Smooth muscle cell (in vitro differentiated cells): ENCODE measurements at regions not wholly inside any gene's neighbourhood (a gene's known extent, or its start where the extent isn't known, plus 50 kb on each side); places are given as distances from the start of the nearest gene placed in this dataset.
"Not testable (repeated sequence)": the region's sequence is repeated elsewhere in the genome, so short reads cannot be mapped to it uniquely, and the experiment has no call there.

ENCODE experiments used
- DNase-seq: peaks from one replicate; lab custom pipeline; 2025; ENCODE audit not compliant: unreplicated experiment; lab: John Stamatoyannopoulos, UW
- H2AFZ ChIP-seq: fragments of 200-600 bp; sonication (generic); 2 replicates; pipeline ENCODE4 v1.6.0; 2016; ENCODE audit warnings: antibody characterized with exemption, low read depth, mild to moderate bottlenecking
- H3F3A ChIP-seq: fragments of 200-600 bp; sonication (generic); 2 replicates; pipeline ENCODE4 v1.6.0; 2017; ENCODE audit warnings: antibody characterized with exemption, low read depth
- H3K27ac ChIP-seq: fragments of 200-600 bp; sonication (generic); 2 replicates; pipeline ENCODE4 v1.5.1; 2016; ENCODE audit warnings: low read depth, mild to moderate bottlenecking
- H3K27me3 ChIP-seq: fragments of 200-600 bp; sonication (generic); 2 replicates; pipeline ENCODE4 v1.6.1; 2016; ENCODE audit warnings: low read depth, mild to moderate bottlenecking
- H3K36me3 ChIP-seq: fragments of 200-600 bp; sonication (generic); 2 replicates; pipeline ENCODE4 v1.5.1; 2016; ENCODE audit warnings: low read depth
- H3K4me1 ChIP-seq: fragments of 200-600 bp; sonication (generic); 2 replicates; pipeline ENCODE4 v1.5.1; 2016; ENCODE audit warnings: low read depth
- H3K4me2 ChIP-seq: fragments of 200-600 bp; sonication (generic); 2 replicates; pipeline ENCODE4 v1.6.0; 2016; ENCODE audit warnings: mild to moderate bottlenecking
- H3K4me3 ChIP-seq: fragments of 200-600 bp; sonication (generic); 2 replicates; pipeline ENCODE4 v1.5.1; 2016; ENCODE audit warnings: mild to moderate bottlenecking
- H3K79me2 ChIP-seq: fragments of 200-600 bp; sonication (generic); 2 replicates; pipeline ENCODE4 v1.6.0; 2016; ENCODE audit warnings: low read depth, mild to moderate bottlenecking
- H3K9ac ChIP-seq: fragments of 200-600 bp; sonication (generic); 2 replicates; pipeline ENCODE4 v1.6.0; 2016; ENCODE audit warnings: low read depth
- H3K9me3 ChIP-seq: fragments of 200-600 bp; sonication (generic); replicated peaks from 2 replicates; pipeline ENCODE4 v1.5.1; 2016; ENCODE audit warnings: low read depth
- H4K20me1 ChIP-seq: fragments of 200-600 bp; sonication (generic); 2 replicates; pipeline ENCODE4 v1.6.0; 2016; ENCODE audit warnings: low read depth
- WGBS: methylation state at CpG from one replicate; pipeline ENCODE4 v1.1.7; 2016; ENCODE audit warnings: low lambda C conversion rate; 5-methylcytosine and 5-hydroxymethylcytosine counted together
- TF ChIP-seq, protein P1 (sequence below): fragments of 200-600 bp; sonication (generic); IDR thresholded peaks from 2 replicates; pipeline ENCODE4 v1.5.1; 2017; ENCODE audit warnings: borderline replicate concordance, mild to moderate bottlenecking, antibody characterized with exemption; ENCODE audit not compliant: insufficient read depth, poor library complexity, severe bottlenecking

DNA sequence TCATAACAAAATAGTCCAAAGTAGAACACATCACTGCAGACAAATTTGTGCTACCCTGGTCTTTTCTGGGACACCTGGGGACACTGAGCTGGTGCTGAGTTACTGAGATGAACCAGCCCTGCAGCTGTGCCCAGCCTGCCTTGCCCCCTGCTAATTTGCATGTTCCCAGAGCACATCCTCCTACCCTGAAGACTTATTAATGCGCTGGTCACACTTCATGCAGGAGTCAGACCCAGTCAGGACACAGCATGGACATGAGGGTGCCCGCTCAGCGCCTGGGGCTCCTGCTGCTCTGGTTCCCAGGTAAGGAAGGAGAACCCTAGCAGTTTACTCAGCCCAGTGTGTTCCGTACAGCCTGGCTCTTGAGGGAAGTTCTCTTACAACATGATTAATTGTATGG, 1518.3 kb downstream of the RPIA start:
- Histone ChIP-seq H3K36me3 (no peaks in the 10 kb centered on the region), H4K20me1 (no peaks in the 10 kb centered on the region), H3K4me1 (no peaks in the 10 kb centered on the region), H3K79me2 (no peaks in the 10 kb centered on the region), H2AFZ (no peak overlapping the region), H3F3A (no peaks in the 10 kb centered on the region), H3K9ac (no peak overlapping the region), H3K9me3 (no peaks in the 10 kb centered on the region), H3K4me2 (no peak overlapping the region), H3K27ac (no peak overlapping the region), H3K4me3 (no peak overlapping the region), H3K27me3 (no peaks in the 10 kb centered on the region)
- no peak for DNase-seq
- TF ChIP-seq, protein P1, sequence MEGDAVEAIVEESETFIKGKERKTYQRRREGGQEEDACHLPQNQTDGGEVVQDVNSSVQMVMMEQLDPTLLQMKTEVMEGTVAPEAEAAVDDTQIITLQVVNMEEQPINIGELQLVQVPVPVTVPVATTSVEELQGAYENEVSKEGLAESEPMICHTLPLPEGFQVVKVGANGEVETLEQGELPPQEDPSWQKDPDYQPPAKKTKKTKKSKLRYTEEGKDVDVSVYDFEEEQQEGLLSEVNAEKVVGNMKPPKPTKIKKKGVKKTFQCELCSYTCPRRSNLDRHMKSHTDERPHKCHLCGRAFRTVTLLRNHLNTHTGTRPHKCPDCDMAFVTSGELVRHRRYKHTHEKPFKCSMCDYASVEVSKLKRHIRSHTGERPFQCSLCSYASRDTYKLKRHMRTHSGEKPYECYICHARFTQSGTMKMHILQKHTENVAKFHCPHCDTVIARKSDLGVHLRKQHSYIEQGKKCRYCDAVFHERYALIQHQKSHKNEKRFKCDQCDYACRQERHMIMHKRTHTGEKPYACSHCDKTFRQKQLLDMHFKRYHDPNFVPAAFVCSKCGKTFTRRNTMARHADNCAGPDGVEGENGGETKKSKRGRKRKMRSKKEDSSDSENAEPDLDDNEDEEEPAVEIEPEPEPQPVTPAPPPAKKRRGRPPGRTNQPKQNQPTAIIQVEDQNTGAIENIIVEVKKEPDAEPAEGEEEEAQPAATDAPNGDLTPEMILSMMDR, result no peak
- WGBS, result 73% methylated on average over 4 of the region's 4 CpGs

DNA sequence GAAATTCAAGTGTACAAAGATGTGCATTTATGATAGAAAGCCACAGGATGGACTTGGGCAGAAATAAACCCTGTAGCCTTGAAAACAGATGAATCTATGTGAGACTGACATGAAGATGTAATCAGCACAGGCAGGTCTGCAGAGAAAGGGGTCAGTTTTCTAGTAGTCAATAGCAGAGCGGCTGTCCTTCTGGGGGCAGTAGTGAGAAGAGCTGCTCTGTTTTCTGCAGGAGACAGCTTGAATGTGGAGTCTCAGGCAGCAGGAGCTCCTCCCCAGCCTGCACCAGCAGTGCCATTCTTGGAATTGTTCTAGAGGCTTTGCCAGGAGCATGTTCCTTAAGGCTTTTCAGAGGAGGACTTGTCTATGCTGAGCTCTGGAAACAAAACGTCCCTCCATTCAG, 1524.4 kb downstream of the RPIA start:
- H4K20me1 ChIP-seq, H3K27ac ChIP-seq, H3K27me3 ChIP-seq, H3F3A ChIP-seq, H3K9ac ChIP-seq, DNase-seq, H3K79me2 ChIP-seq, H2AFZ ChIP-seq, H3K4me2 ChIP-seq, H3K9me3 ChIP-seq, H3K4me3 ChIP-seq, H3K36me3 ChIP-seq, H3K4me1 ChIP-seq: not testable (repeated sequence)
- 24% methylated on average over 2 of the region's 2 CpGs for WGBS

DNA sequence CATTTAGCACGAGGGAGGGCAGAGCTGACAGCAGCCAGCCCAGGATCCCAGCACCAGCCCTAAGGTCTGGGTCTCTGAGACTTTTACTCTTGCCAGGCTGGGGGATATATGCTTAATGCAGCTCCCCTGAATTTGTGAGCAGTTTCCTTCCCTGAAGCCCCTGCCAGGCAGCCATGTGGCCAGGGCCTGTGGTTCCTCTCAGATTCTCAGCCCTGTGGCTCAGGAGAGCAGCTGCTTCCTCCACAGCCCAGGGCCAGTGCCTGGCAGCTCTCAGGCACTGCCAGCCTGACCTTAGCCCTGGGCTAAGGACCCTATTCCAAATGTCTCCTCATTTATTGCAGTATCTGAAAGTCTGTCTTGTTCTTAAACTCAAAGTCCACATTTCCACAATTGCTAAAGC, 1525.3 kb downstream of the RPIA start:
- not testable (repeated sequence) for H3K36me3 ChIP-seq, H3K4me3 ChIP-seq, H3K4me1 ChIP-seq, H3K4me2 ChIP-seq, H3K27ac ChIP-seq, H3K9me3 ChIP-seq, DNase-seq, H3K27me3 ChIP-seq, H4K20me1 ChIP-seq, H3K9ac ChIP-seq, H3F3A ChIP-seq, H2AFZ ChIP-seq, H3K79me2 ChIP-seq
- WGBS, result 50% methylated on average over 1 of the region's 1 CpG

DNA sequence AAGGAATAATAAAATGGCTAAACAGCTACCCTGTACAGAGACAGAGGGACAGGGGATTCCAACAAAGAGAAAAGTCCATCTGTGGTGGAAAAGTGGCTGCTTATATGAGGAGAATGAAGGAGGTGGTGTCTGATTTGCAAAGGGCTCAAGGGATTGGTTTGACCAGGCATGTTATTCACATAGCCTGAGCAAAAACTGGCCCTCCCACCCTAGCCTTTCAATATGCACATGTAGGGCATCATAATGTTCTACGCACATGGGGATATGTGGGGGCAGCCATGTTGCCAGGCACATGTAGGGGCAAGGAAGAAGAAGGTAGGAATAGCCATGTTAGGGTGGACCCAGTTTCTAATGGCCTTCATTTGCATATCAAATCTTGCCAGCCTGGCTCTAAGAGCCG, 1527.1 kb downstream of the RPIA start:
- H3F3A ChIP-seq, H4K20me1 ChIP-seq, DNase-seq, H3K27me3 ChIP-seq, H3K9ac ChIP-seq, H2AFZ ChIP-seq, H3K27ac ChIP-seq, H3K4me2 ChIP-seq, H3K79me2 ChIP-seq, H3K9me3 ChIP-seq, H3K4me1 ChIP-seq, H3K36me3 ChIP-seq, H3K4me3 ChIP-seq: not testable (repeated sequence)
- WGBS, result 82% methylated on average over 1 of the region's 2 CpGs

DNA sequence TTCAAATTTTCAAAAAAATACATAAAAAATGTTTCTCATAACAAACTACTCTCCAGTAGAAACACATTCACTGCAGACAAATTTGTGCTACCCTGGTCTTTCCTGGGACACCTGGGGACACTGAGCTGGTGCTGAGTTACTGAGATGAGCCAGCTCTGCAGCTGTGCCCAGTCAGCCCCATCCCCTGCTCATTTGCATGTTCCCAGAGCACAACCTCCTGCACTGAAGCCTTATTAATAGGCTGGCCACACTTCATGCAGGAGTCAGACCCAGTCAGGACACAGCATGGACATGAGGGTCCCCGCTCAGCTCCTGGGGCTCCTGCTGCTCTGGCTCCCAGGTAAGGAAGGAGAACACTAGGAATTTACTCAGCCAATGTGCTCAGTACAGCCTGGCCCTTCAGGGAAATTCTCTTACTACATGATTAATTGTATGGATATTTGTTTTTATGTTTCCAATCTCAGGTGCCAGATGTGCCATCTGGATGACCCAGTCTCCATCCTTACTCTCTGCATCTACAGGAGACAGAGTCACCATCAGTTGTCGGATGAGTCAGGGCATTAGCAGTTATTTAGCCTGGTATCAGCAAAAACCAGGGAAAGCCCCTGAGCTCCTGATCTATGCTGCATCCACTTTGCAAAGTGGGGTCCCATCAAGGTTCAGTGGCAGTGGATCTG, 1529.3 kb downstream of the RPIA start:
- not testable (repeated sequence) for H3K27me3 ChIP-seq, H3K4me3 ChIP-seq, H4K20me1 ChIP-seq, H3K4me2 ChIP-seq, H3K27ac ChIP-seq, DNase-seq, H3F3A ChIP-seq, H3K36me3 ChIP-seq, H3K9ac ChIP-seq, H2AFZ ChIP-seq, H3K79me2 ChIP-seq, H3K9me3 ChIP-seq, H3K4me1 ChIP-seq
- WGBS, result 71% methylated on average over 2 of the region's 2 CpGs
